ENCODE measurements at regions not wholly inside any gene's neighbourhood (a gene's known extent, or its start where the extent isn't known, plus 50 kb on each side); places are given as distances from the start of the nearest gene placed in this dataset.

- DNase-seq (ENCODE audit: low spot score) = no peak
- Histone ChIP-seq H3K4me1 (ENCODE audit: insufficient read depth, low read length, poor library complexity, severe bottlenecking) (no peaks in the 10 kb centered on the region), H3K27me3 (replicated peaks; ENCODE audit: insufficient read depth, low read depth, low read length, poor library complexity) (no peaks in the 10 kb centered on the region), H3K27ac (ENCODE audit: low read depth, low read length, poor library complexity, severe bottlenecking) (no peak overlapping the region), H3K9me3 (ENCODE audit: low read depth, low read length, poor library complexity, severe bottlenecking) (no peaks in the 10 kb centered on the region), H3K36me3 (ENCODE audit: insufficient read depth, low read length, poor library complexity, severe bottlenecking) (no peaks in the 10 kb centered on the region), H3K4me3 (ENCODE audit: low read depth, low read length, poor library complexity, severe bottlenecking) (no peak overlapping the region)
- no TSS peak for BruUV-seq (replicated peaks)
- TF ChIP-seq EZH2 (IDR thresholded peaks at IDR 0.05; ENCODE audit: borderline replicate concordance, low read depth, low read length, poor library complexity, severe bottlenecking) = no peak
- TF ChIP-seq, protein P1, sequence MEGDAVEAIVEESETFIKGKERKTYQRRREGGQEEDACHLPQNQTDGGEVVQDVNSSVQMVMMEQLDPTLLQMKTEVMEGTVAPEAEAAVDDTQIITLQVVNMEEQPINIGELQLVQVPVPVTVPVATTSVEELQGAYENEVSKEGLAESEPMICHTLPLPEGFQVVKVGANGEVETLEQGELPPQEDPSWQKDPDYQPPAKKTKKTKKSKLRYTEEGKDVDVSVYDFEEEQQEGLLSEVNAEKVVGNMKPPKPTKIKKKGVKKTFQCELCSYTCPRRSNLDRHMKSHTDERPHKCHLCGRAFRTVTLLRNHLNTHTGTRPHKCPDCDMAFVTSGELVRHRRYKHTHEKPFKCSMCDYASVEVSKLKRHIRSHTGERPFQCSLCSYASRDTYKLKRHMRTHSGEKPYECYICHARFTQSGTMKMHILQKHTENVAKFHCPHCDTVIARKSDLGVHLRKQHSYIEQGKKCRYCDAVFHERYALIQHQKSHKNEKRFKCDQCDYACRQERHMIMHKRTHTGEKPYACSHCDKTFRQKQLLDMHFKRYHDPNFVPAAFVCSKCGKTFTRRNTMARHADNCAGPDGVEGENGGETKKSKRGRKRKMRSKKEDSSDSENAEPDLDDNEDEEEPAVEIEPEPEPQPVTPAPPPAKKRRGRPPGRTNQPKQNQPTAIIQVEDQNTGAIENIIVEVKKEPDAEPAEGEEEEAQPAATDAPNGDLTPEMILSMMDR (conservative IDR thresholded peaks at IDR 0.05; ENCODE audit: low read depth, low read length) = no peak
- POLR2A ChIA-PET (ENCODE audit: low non-redundant PET) = no interaction called here
- intact Hi-C loops (cut with micrococcal nuclease; ENCODE audit: unreplicated experiment) = no loop called here
- CTCF ChIA-PET = no interaction called here
Observed at GRCh38 chr2:147092266-147092665, 752.6 kb upstream of the ACVR2A start.

- no peak for DNase-seq (ENCODE audit: low spot score)
- ChIA-PET CTCF (no interaction called here), POLR2A (ENCODE audit: low non-redundant PET) (no interaction called here)
- Histone ChIP-seq H3K4me1 (ENCODE audit: insufficient read depth, low read length, poor library complexity, severe bottlenecking) (no peaks in the 10 kb centered on the region), H3K4me3 (ENCODE audit: low read depth, low read length, poor library complexity, severe bottlenecking) (no peak overlapping the region), H3K36me3 (ENCODE audit: insufficient read depth, low read length, poor library complexity, severe bottlenecking) (no peaks in the 10 kb centered on the region), H3K27ac (ENCODE audit: low read depth, low read length, poor library complexity, severe bottlenecking) (no peak overlapping the region), H3K9me3 (ENCODE audit: low read depth, low read length, poor library complexity, severe bottlenecking) (no peaks in the 10 kb centered on the region), H3K27me3 (replicated peaks; ENCODE audit: insufficient read depth, low read depth, low read length, poor library complexity) (no peaks in the 10 kb centered on the region)
- no TSS peak for BruUV-seq (replicated peaks)
- TF ChIP-seq, protein P1 (conservative IDR thresholded peaks at IDR 0.05; ENCODE audit: low read depth, low read length) = no peak
- TF ChIP-seq EZH2 (IDR thresholded peaks at IDR 0.05; ENCODE audit: borderline replicate concordance, low read depth, low read length, poor library complexity, severe bottlenecking) = no peak
- intact Hi-C loops (cut with micrococcal nuclease; ENCODE audit: unreplicated experiment) = no loop called here
Observed at GRCh38 chr2:147091448-147091847, 753.4 kb upstream of the ACVR2A start.

GRCh38 chr2:147088871-147089270, 756.0 kb upstream of the ACVR2A start:
- no peaks in the 10 kb centered on the region for H3K36me3 ChIP-seq (ENCODE audit: insufficient read depth, low read length, poor library complexity, severe bottlenecking)
- H3K4me1 ChIP-seq (ENCODE audit: insufficient read depth, low read length, poor library complexity, severe bottlenecking) = no peaks in the 10 kb centered on the region
- no peak for TF ChIP-seq EZH2 (IDR thresholded peaks at IDR 0.05; ENCODE audit: borderline replicate concordance, low read depth, low read length, poor library complexity, severe bottlenecking)
- TF ChIP-seq, protein P1 (conservative IDR thresholded peaks at IDR 0.05; ENCODE audit: low read depth, low read length) = no peak
- H3K27me3 ChIP-seq (replicated peaks; ENCODE audit: insufficient read depth, low read depth, low read length, poor library complexity) = no peaks in the 10 kb centered on the region
- CTCF ChIA-PET = no interaction called here
- no TSS peak for BruUV-seq (replicated peaks)
- intact Hi-C loops (cut with micrococcal nuclease; ENCODE audit: unreplicated experiment) = no loop called here
- H3K4me3 ChIP-seq (ENCODE audit: low read depth, low read length, poor library complexity, severe bottlenecking) = no peak overlapping the region
- H3K9me3 ChIP-seq (ENCODE audit: low read depth, low read length, poor library complexity, severe bottlenecking) = no peaks in the 10 kb centered on the region
- DNase-seq (ENCODE audit: low spot score) = no peak
- no peak overlapping the region for H3K27ac ChIP-seq (ENCODE audit: low read depth, low read length, poor library complexity, severe bottlenecking)
- POLR2A ChIA-PET (ENCODE audit: low non-redundant PET) = no interaction called here
